GM12864 (cell line): ENCODE measurements at regions not wholly inside any gene's neighbourhood (a gene's known extent, or its start where the extent isn't known, plus 50 kb on each side); places are given as distances from the start of the nearest gene placed in this dataset.

Source experiments
- DNase-seq: peaks from one replicate; pipeline ENCODE4 v3.0.0-alpha.2; 2011; ENCODE audit warnings: low read depth
- H3K4me3 ChIP-seq: 2 replicates; pipeline ENCODE4 v1.5.1; 2011; ENCODE audit warnings: mild to moderate bottlenecking, low read depth, low read length, control low read depth
- CTCF ChIP-seq: IDR thresholded peaks from 2 replicates; pipeline ENCODE4 v1.5.1; 2011; ENCODE audit warnings: low read depth, mild to moderate bottlenecking, moderate library complexity, low read length, control low read depth, inconsistent platforms; ENCODE audit errors: missing control alignments

GRCh38 chr22:25360411-25360810 lies 141.0 kb downstream of the CRYBB2 start:
- H3K4me3 ChIP-seq = no peak overlapping the region
- DNase-seq = no peak
- no peak for TF ChIP-seq CTCF

- H3K4me3 ChIP-seq = no peak overlapping the region
- DNase-seq = no peak
- TF ChIP-seq CTCF = no peak
These were observed 141.6 kb downstream of the CRYBB2 start for GRCh38 chr22:25360891-25361645.

- no peak overlapping the region for H3K4me3 ChIP-seq
- DNase-seq = no peak
- TF ChIP-seq CTCF = no peak
These were observed 142.4 kb downstream of the CRYBB2 start for GRCh38 chr22:25361899-25362214.

GRCh38 chr22:25362215-25362882 lies 142.9 kb downstream of the CRYBB2 start:
- TF ChIP-seq CTCF = peak; percentile 90
- no peak overlapping the region for H3K4me3 ChIP-seq
- no peak for DNase-seq

GRCh38 chr22:25362883-25363240 lies 143.4 kb downstream of the CRYBB2 start:
- DNase-seq = no peak
- TF ChIP-seq CTCF = no peak
- no peak overlapping the region for H3K4me3 ChIP-seq

GRCh38 chr22:25363474-25363873 lies 144.0 kb downstream of the CRYBB2 start:
- no peak for TF ChIP-seq CTCF
- H3K4me3 ChIP-seq = no peak overlapping the region
- no peak for DNase-seq

- TF ChIP-seq CTCF = no peak
- no peak overlapping the region for H3K4me3 ChIP-seq
- no peak for DNase-seq
These were observed 144.8 kb downstream of the CRYBB2 start for GRCh38 chr22:25364281-25364680.
